Gastrocnemius medialis (tissue), 4 donors: ENCODE measurements at regions not wholly inside any gene's neighbourhood (a gene's known extent, or its start where the extent isn't known, plus 50 kb on each side); places are given as distances from the start of the nearest gene placed in this dataset.

Experiments
- ATAC-seq, 2 donors: fragments of 150-250 bp; one replicate each; pipeline ENCODE4 v1.9.1; 2016
- DNase-seq, 2 donors: peaks; one replicate each; pipeline ENCODE4 v3.0.0-alpha.2; 2019
- H3K27ac ChIP-seq, 4 donors: fragments of 200-600 bp; sonication (generic); 1 replicate in 1 of 4; 2 replicates in 3 of 4; pipeline ENCODE4 v1.5.1; 2016 to 2018; ENCODE audit warnings: mild to moderate bottlenecking in 2 of 4, moderate library complexity in 1 of 4
- H3K27me3 ChIP-seq, 3 donors: fragments of 200-600 bp; sonication (generic) in 2 of 3; 1 replicate in 1 of 3; 2 replicates in 2 of 3; pipeline versions ENCODE4 v1.5.1 to v1.6.0; 2016 to 2019; ENCODE audit warnings: mild to moderate bottlenecking in 1 of 3, moderate library complexity in 1 of 3
- H3K36me3 ChIP-seq, 2 donors: fragments of 200-600 bp; sonication (generic) in 1 of 2; one replicate each; pipeline ENCODE4 v1.5.1; 2017 to 2018
- H3K4me1 ChIP-seq, 2 donors: fragments of 200-600 bp; sonication (generic) in 1 of 2; one replicate each; pipeline ENCODE4 v1.5.1; 2016 to 2017; ENCODE audit warnings: mild to moderate bottlenecking in 2 of 2
- H3K4me3 ChIP-seq, 4 donors: fragments of 200-600 bp; sonication (generic) in 3 of 4; 1 replicate in 1 of 4; 2 replicates in 3 of 4; pipeline ENCODE4 v1.5.1; 2016 to 2019; ENCODE audit warnings: mild to moderate bottlenecking in 2 of 4
- H3K9me3 ChIP-seq, 3 donors: fragments of 200-600 bp; sonication (generic) in 2 of 3; 1 replicate in 1 of 3; 2 replicates in 2 of 3; pipeline ENCODE4 v1.5.1; 2016 to 2019
- POLR2A ChIP-seq, 2 donors: fragments of 450-650 bp; IDR thresholded peaks; one replicate each; pipeline ENCODE4 v1.6.1; 2017; ENCODE audit warnings: antibody characterized with exemption in 2 of 2, mild to moderate bottlenecking in 2 of 2, moderate library complexity in 2 of 2
- in situ Hi-C, 4 donors: fragments of 200-750 bp; cut with MboI; loops; one replicate each; pipeline versions ENCODE4 v1.15.0 to v1.8.0; 2017; ENCODE audit warnings: low sequenced_read_pairs in 4 of 4
- intact Hi-C: fragments of 100-400 bp; cut with DNase I; formaldehyde crosslinking; loops from one replicate; pipeline ENCODE4 v1.15.1; 2023; ENCODE audit warnings: low total_unique reads
- TF ChIP-seq, protein P1 (sequence below), 5 experiments: fragments of 450-650 bp in 3 of 5; fragments of 200-600 bp in 2 of 5; sonication (generic) in 2 of 5; IDR thresholded peaks in 4 of 5; conservative IDR thresholded peaks in 1 of 5; 1 replicate in 4 of 5; 2 replicates in 1 of 5; pipeline ENCODE4 v1.5.1; 2016 to 2019; ENCODE audit warnings: antibody characterized with exemption in 5 of 5, mild to moderate bottlenecking in 3 of 5, moderate library complexity in 3 of 5

DNA sequence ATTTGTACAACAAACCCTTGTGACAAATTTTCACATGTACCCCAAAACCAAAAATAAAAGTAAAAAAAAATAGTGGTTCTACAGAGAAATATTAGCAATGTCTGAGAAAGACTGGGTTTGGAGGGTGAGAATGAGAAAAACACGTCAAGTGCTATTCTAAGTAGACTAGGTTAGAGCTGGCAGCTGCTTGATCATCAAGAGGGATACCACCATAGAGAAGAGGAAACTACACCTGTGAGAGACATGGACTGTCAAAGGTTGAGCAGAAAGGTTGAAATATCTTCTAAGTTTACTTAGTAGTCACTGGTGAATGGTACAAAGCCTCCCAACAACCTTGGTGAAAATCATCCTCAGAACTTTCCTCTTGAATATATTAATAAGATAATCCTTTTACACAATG lies 126.9 kb upstream of the ITGA4 start:
- in situ Hi-C loops (no loop called here), intact Hi-C loops (no loop called here)
- Histone ChIP-seq H3K4me1 (no peaks in the 10 kb centered on the region), H3K27me3 (no peaks in the 10 kb centered on the region), H3K36me3 (no peaks in the 10 kb centered on the region), H3K4me3 (no peak overlapping the region), H3K9me3 (no peaks in the 10 kb centered on the region), H3K27ac (no peak overlapping the region)
- TF ChIP-seq, protein P1, sequence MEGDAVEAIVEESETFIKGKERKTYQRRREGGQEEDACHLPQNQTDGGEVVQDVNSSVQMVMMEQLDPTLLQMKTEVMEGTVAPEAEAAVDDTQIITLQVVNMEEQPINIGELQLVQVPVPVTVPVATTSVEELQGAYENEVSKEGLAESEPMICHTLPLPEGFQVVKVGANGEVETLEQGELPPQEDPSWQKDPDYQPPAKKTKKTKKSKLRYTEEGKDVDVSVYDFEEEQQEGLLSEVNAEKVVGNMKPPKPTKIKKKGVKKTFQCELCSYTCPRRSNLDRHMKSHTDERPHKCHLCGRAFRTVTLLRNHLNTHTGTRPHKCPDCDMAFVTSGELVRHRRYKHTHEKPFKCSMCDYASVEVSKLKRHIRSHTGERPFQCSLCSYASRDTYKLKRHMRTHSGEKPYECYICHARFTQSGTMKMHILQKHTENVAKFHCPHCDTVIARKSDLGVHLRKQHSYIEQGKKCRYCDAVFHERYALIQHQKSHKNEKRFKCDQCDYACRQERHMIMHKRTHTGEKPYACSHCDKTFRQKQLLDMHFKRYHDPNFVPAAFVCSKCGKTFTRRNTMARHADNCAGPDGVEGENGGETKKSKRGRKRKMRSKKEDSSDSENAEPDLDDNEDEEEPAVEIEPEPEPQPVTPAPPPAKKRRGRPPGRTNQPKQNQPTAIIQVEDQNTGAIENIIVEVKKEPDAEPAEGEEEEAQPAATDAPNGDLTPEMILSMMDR (IDR thresholded peaks at IDR 0.05 in 4 of 5, conservative IDR thresholded peaks at IDR 0.05 in 1 of 5), result no peak
- TF ChIP-seq POLR2A (IDR thresholded peaks at IDR 0.05), result no peak
- ATAC-seq (no peak), DNase-seq (no peak)

DNA sequence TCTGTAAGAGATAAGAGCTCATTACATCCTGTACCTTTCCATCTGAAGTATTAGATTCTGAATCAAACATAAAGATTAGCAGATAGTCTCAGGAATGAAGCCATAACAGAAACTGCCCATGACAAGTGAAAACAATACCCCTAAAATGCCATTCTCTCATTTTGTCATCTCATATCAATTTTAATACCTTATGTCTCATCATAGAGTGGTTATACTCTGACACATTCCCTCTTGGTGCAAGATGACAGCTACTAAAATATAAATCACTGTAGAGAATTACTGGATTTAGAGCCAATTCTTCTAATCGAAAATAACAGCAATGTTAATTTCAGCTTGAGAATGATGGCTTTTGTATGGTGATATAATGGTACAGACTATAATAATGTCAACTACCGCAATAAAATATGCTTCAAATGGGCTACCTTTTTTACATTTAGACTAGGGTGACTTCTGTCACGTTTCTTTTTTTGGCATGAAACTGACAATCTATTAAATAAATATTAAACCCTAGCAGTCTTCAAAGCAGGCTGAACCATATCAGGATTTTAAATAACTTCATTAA lies 125.1 kb upstream of the ITGA4 start:
- intact Hi-C loops (no loop called here), in situ Hi-C loops (no loop called here)

DNA sequence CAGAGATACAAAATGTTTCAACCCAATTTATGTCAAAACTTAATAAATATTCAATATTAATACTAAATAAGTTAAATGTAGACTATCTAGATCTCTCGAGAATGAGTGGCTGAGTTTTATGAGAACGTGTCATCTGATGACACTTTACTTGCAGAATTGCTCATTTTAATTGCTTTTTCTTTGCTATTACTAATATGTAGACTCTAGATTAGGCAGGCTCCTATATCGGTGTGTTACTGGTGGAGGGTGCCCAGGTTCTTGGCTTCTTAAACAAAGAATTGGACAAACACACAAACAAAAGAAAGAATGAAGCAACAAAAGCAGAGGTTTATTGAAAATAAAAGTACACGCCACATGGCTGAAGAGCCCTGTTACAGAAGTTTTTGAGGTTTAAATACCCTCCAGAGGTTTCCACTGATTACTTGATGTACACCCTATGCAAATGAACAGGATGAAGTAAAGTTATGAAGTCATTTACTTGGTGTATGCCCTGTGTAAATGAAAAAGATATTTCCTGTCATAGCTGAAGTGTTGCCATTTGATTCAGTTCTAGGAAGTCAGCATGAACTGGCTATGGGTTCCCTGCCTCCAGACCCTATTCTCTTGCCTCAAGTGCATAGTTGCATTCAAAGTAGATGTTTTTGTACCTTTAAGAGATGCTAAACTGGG lies 122.9 kb upstream of the ITGA4 start:
- Histone ChIP-seq H3K9me3 (no peaks in the 10 kb centered on the region), H3K36me3 (no peaks in the 10 kb centered on the region), H3K4me3 (no peak overlapping the region), H3K4me1 (no peaks in the 10 kb centered on the region), H3K27me3 (no peaks in the 10 kb centered on the region), H3K27ac (no peak overlapping the region)
- no peak for TF ChIP-seq POLR2A (IDR thresholded peaks at IDR 0.05)
- TF ChIP-seq, protein P1 (IDR thresholded peaks at IDR 0.05 in 4 of 5, conservative IDR thresholded peaks at IDR 0.05 in 1 of 5), result no peak
- ATAC-seq, result no peak
- no peak for DNase-seq
- intact Hi-C loops (no loop called here), in situ Hi-C loops (no loop called here)

More for the DNA sequence above, 125.1 kb upstream of the ITGA4 start:
- H3K4me3 ChIP-seq, result no peak overlapping the region
- no peak overlapping the region for H3K27ac ChIP-seq
- no peak for ATAC-seq
- no peaks in the 10 kb centered on the region for H3K36me3 ChIP-seq
- DNase-seq, result no peak
- no peak for TF ChIP-seq POLR2A (IDR thresholded peaks at IDR 0.05)
- TF ChIP-seq, protein P1 (IDR thresholded peaks at IDR 0.05 in 4 of 5, conservative IDR thresholded peaks at IDR 0.05 in 1 of 5), result no peak
- no peaks in the 10 kb centered on the region for H3K4me1 ChIP-seq
- H3K27me3 ChIP-seq, result no peaks in the 10 kb centered on the region
- H3K9me3 ChIP-seq, result no peaks in the 10 kb centered on the region

DNA sequence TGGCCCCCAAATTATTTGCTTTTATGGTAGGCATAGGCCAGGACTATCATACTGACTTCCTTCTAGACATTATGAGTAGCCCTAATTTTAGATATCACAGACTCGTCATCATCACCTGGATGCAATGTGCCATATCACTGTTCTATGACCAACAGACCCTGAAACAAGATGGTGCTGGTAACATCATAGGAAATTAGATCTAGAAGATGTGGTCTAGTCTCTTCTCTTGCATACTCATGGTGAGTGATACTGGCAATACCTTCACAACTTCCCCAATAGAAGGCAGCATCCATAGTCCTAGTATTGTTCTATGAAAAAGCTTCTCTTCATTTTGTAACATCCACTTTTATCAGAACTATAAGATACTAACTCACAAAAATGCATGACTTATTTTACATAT lies 116.3 kb upstream of the ITGA4 start:
- intact Hi-C loops (no loop called here), in situ Hi-C loops (no loop called here)
- H3K4me1 ChIP-seq, result no peaks in the 10 kb centered on the region
- H3K4me3 ChIP-seq, result no peak overlapping the region
- TF ChIP-seq, protein P1 (IDR thresholded peaks at IDR 0.05 in 4 of 5, conservative IDR thresholded peaks at IDR 0.05 in 1 of 5), result no peak
- no peak for TF ChIP-seq POLR2A (IDR thresholded peaks at IDR 0.05)
- no peak overlapping the region for H3K27ac ChIP-seq
- H3K36me3 ChIP-seq, result no peaks in the 10 kb centered on the region
- H3K27me3 ChIP-seq, result no peaks in the 10 kb centered on the region
- DNase-seq (no peak), ATAC-seq (no peak)
- no peaks in the 10 kb centered on the region for H3K9me3 ChIP-seq
